ENCODE measurements at regions not wholly inside any gene's neighbourhood (a gene's known extent, or its start where the extent isn't known, plus 50 kb on each side); places are given as distances from the start of the nearest gene placed in this dataset.
"Not testable (repeated sequence)": the region's sequence is repeated elsewhere in the genome, so short reads cannot be mapped to it uniquely, and the experiment has no call there.

DNA sequence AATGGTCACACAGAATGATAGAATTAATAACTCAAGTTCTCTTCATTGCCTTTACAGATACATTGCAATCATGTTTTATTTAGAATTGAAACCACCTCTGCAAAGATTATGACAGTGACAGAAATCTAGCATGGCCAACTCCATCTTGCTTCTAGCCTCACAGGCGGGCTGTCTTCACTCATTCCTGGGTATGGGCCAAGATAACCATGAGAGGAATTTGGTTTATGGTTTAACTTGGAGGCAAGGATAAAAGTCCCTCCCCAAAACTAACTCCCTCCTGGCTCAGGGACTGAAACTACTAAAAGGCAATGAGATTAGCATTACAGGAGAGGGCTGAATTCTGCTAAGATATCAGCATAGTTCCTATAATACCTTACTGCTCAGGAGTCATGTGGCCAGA is 95.2 kb upstream of the CST7 start:
- DNase-seq: no peak
- Histone ChIP-seq H3K27ac (ENCODE audit: low read depth in 1 of 2, low read length in 2 of 2) (no peak overlapping the region), H4K20me1 (ENCODE audit: insufficient read depth, low read length) (no peaks in the 10 kb centered on the region), H3K4me3 (replicated peaks in 1 of 3; ENCODE audit: low read depth in 2 of 3, low read length in 3 of 3) (no peak overlapping the region), H3K79me2 (ENCODE audit: insufficient read depth, low read length) (no peaks in the 10 kb centered on the region), H2AFZ (ENCODE audit: insufficient read depth, low read depth, low read length, poor library complexity, severe bottlenecking) (no peak overlapping the region), H3K27me3 (ENCODE audit: control insufficient read depth in 2 of 2, insufficient read depth in 2 of 2, low read length in 2 of 2) (no peaks in the 10 kb centered on the region), H3K9ac (ENCODE audit: insufficient read depth, low read length, poor library complexity, severe bottlenecking) (no peak overlapping the region), H3K36me3 (replicated peaks in 1 of 2; ENCODE audit: control insufficient read depth in 1 of 2, insufficient read depth in 2 of 2, low read length in 2 of 2) (no peaks in the 10 kb centered on the region), H3K4me1 (ENCODE audit: control insufficient read depth in 1 of 2, insufficient read depth in 2 of 2, low read length in 2 of 2) (no peaks in the 10 kb centered on the region), H3K9me3 (replicated peaks in 1 of 2; ENCODE audit: control insufficient read depth in 1 of 2, insufficient read depth in 1 of 2, low read length in 2 of 2) (peaks cover 30 to 40% of the 10 kb centered on the region in 2 donors), H3K4me2 (replicated peaks; ENCODE audit: extremely low read depth, low read length, poor library complexity, severe bottlenecking) (no peak overlapping the region)
- Mint-ChIP-seq H3K9me3 (peaks cover 21 to 37% (median 32%) of the 10 kb centered on the region in 7 donors), H3K27me3 (ENCODE audit: low read depth in 3 of 3) (no peaks in the 10 kb centered on the region), H3K27ac (no peak overlapping the region), H3K36me3 (no peaks in the 10 kb centered on the region), H3K4me3 (no peak overlapping the region), H3K4me1 (no peaks in the 10 kb centered on the region)
- intact Hi-C loops (cut with micrococcal nuclease): no loop called here
- WGBS (ENCODE audit: insufficient coverage): no CpG with 5 or more reads among the region's 1 CpG
- TF ChIP-seq, protein P1, sequence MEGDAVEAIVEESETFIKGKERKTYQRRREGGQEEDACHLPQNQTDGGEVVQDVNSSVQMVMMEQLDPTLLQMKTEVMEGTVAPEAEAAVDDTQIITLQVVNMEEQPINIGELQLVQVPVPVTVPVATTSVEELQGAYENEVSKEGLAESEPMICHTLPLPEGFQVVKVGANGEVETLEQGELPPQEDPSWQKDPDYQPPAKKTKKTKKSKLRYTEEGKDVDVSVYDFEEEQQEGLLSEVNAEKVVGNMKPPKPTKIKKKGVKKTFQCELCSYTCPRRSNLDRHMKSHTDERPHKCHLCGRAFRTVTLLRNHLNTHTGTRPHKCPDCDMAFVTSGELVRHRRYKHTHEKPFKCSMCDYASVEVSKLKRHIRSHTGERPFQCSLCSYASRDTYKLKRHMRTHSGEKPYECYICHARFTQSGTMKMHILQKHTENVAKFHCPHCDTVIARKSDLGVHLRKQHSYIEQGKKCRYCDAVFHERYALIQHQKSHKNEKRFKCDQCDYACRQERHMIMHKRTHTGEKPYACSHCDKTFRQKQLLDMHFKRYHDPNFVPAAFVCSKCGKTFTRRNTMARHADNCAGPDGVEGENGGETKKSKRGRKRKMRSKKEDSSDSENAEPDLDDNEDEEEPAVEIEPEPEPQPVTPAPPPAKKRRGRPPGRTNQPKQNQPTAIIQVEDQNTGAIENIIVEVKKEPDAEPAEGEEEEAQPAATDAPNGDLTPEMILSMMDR (IDR thresholded peaks at IDR 0.05): no peak

DNA sequence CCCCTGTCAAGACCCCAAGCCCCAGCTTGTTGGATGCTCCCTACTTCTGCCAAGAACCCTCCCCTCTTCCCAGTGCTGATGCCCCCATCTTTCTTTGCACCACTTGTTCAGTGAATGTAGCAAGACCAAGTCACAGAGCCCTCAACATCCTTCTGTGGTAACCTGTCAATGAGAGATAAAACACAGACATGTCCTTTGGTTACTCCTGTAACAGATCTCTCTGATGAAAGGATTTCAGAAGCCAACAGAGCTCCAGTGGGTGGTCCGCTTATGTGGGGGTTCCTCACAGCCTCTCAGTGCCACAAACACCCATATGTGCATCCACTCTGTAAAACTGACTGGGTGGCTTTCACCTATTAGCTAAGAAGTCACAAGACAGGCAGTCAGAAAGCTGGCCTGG is 93.2 kb upstream of the CST7 start:
- Histone ChIP-seq H3K4me2 (replicated peaks; ENCODE audit: extremely low read depth, low read length, poor library complexity, severe bottlenecking) (no peak overlapping the region), H3K4me3 (replicated peaks in 1 of 3; ENCODE audit: low read depth in 2 of 3, low read length in 3 of 3) (no peak overlapping the region), H3K4me1 (ENCODE audit: control insufficient read depth in 1 of 2, insufficient read depth in 2 of 2, low read length in 2 of 2) (no peaks in the 10 kb centered on the region), H3K9me3 (replicated peaks in 1 of 2; ENCODE audit: control insufficient read depth in 1 of 2, insufficient read depth in 1 of 2, low read length in 2 of 2) (peaks cover 39 to 44% of the 10 kb centered on the region in 2 donors), H3K27me3 (ENCODE audit: control insufficient read depth in 2 of 2, insufficient read depth in 2 of 2, low read length in 2 of 2) (no peaks in the 10 kb centered on the region), H4K20me1 (ENCODE audit: insufficient read depth, low read length) (no peaks in the 10 kb centered on the region), H3K9ac (ENCODE audit: insufficient read depth, low read length, poor library complexity, severe bottlenecking) (no peak overlapping the region), H3K36me3 (replicated peaks in 1 of 2; ENCODE audit: control insufficient read depth in 1 of 2, insufficient read depth in 2 of 2, low read length in 2 of 2) (no peaks in the 10 kb centered on the region), H2AFZ (ENCODE audit: insufficient read depth, low read depth, low read length, poor library complexity, severe bottlenecking) (no peak overlapping the region), H3K79me2 (ENCODE audit: insufficient read depth, low read length) (no peaks in the 10 kb centered on the region), H3K27ac (ENCODE audit: low read depth in 1 of 2, low read length in 2 of 2) (no peak overlapping the region)
- intact Hi-C loops (cut with micrococcal nuclease): no loop called here
- no peak for DNase-seq
- Mint-ChIP-seq H3K27me3 (ENCODE audit: low read depth in 3 of 3) (no peaks in the 10 kb centered on the region), H3K4me1 (no peaks in the 10 kb centered on the region), H3K4me3 (no peak overlapping the region), H3K36me3 (no peaks in the 10 kb centered on the region), H3K27ac (no peak overlapping the region), H3K9me3 (peaks cover 27 to 46% (median 37%) of the 10 kb centered on the region in 7 donors)
- WGBS (ENCODE audit: insufficient coverage): 100% methylated on average over 1 of the region's 1 CpG
- TF ChIP-seq, protein P1 (IDR thresholded peaks at IDR 0.05): no peak

DNA sequence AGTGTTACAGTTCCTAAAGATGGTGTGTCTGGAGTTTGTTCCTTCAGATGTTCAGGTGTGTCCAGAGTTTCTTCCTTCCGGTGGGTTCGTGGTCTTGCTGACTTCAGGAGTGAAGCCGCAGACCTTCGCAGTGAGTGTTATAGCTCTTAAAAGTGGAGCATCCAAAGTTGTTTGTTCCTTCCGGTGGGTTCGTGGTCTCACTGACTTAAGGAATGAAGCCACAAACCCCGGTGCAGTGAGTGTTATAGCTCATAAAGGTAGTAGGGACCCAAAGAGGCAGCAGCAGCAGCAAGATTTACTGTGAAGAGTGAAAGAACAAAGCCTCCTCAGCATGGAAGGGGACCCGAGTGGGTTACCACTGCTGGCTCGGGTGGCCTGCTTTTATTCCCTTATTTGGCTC is 90.6 kb upstream of the CST7 start:
- intact Hi-C loops (cut with micrococcal nuclease); H4K20me1 ChIP-seq (ENCODE audit: insufficient read depth, low read length); H3K79me2 ChIP-seq (ENCODE audit: insufficient read depth, low read length); DNase-seq; H3K36me3 Mint-ChIP-seq; H3K36me3 ChIP-seq (replicated peaks in 1 of 2; ENCODE audit: control insufficient read depth in 1 of 2, insufficient read depth in 2 of 2, low read length in 2 of 2); H3K4me2 ChIP-seq (replicated peaks; ENCODE audit: extremely low read depth, low read length, poor library complexity, severe bottlenecking); H2AFZ ChIP-seq (ENCODE audit: insufficient read depth, low read depth, low read length, poor library complexity, severe bottlenecking); H3K4me1 ChIP-seq (ENCODE audit: control insufficient read depth in 1 of 2, insufficient read depth in 2 of 2, low read length in 2 of 2); H3K27me3 Mint-ChIP-seq (ENCODE audit: low read depth in 3 of 3); H3K4me3 ChIP-seq (replicated peaks in 1 of 3; ENCODE audit: low read depth in 2 of 3, low read length in 3 of 3); H3K4me1 Mint-ChIP-seq; H3K9ac ChIP-seq (ENCODE audit: insufficient read depth, low read length, poor library complexity, severe bottlenecking); H3K27me3 ChIP-seq (ENCODE audit: control insufficient read depth in 2 of 2, insufficient read depth in 2 of 2, low read length in 2 of 2); H3K27ac ChIP-seq (ENCODE audit: low read depth in 1 of 2, low read length in 2 of 2); H3K4me3 Mint-ChIP-seq: not testable (repeated sequence)
- peaks cover 39 to 44% of the 10 kb centered on the region in 2 donors for H3K9me3 ChIP-seq (replicated peaks in 1 of 2; ENCODE audit: control insufficient read depth in 1 of 2, insufficient read depth in 1 of 2, low read length in 2 of 2)
- H3K9me3 Mint-ChIP-seq: peaks cover 27 to 42% (median 37%) of the 10 kb centered on the region in 7 donors
- 94% methylated on average over 4 of the region's 9 CpGs for WGBS (ENCODE audit: insufficient coverage)
- H3K27ac Mint-ChIP-seq: peak overlapping the region in 1 of 7 donors; percentile 37

All from CD14-positive monocyte (primary cell).